Left lung (tissue), 4 donors: ENCODE measurements at regions not wholly inside any gene's neighbourhood (a gene's known extent, or its start where the extent isn't known, plus 50 kb on each side); places are given as distances from the start of the nearest gene placed in this dataset.

ENCODE experiments used
- ATAC-seq: fragments of 200-7000 bp; cut with Tn5 transposase; one replicate; pipeline ENCODE4 v1.9.1; 2020; ENCODE audit warnings: moderate library complexity
- DNase-seq, 4 donors: peaks; one replicate each; pipeline ENCODE4 v3.0.0-alpha.2; 2013 to 2020
- H3K27ac ChIP-seq, 2 donors: fragments of 200-600 bp; sonication (generic) in 1 of 2; one replicate each; pipeline versions ENCODE4 v1.5.0 to v1.8.0; 2020 to 2021
- H3K27me3 ChIP-seq, 2 donors: fragments of 200-600 bp; sonication (generic) in 1 of 2; one replicate each; pipeline versions ENCODE4 v1.5.0 to v1.8.0; 2020 to 2021
- H3K36me3 ChIP-seq, 2 donors: fragments of 200-600 bp; sonication (generic) in 1 of 2; one replicate each; pipeline versions ENCODE4 v1.5.0 to v1.8.0; 2020 to 2021
- H3K4me1 ChIP-seq, 2 donors: fragments of 200-600 bp; one replicate each; pipeline ENCODE4 v1.8.0; 2021
- H3K4me3 ChIP-seq, 2 donors: fragments of 200-600 bp; sonication (generic) in 1 of 2; one replicate each; pipeline versions ENCODE4 v1.5.0 to v1.8.0; 2020 to 2021; ENCODE audit warnings: mild to moderate bottlenecking in 1 of 2
- H3K9me3 ChIP-seq, 2 donors: fragments of 200-600 bp; sonication (generic) in 1 of 2; one replicate each; pipeline versions ENCODE4 v1.5.0 to v1.8.0; 2020 to 2021
- intact Hi-C, 2 donors: fragments of 100-400 bp; cut with DNase I; formaldehyde crosslinking; loops; one replicate each; pipeline versions ENCODE4 v1.11.2 to v1.14.2; 2022
- TF ChIP-seq, protein P1 (sequence below), 2 donors: fragments of 200-600 bp; sonication (generic) in 1 of 2; IDR thresholded peaks; one replicate each; pipeline versions ENCODE4 v1.5.0 to v1.8.0; 2021; ENCODE audit warnings: antibody characterized with exemption in 2 of 2
- donor health status: DM: no; HTN: yes; CAD: no.
- donor health status: DM: no; HTN: no; CAD: no.

DNA sequence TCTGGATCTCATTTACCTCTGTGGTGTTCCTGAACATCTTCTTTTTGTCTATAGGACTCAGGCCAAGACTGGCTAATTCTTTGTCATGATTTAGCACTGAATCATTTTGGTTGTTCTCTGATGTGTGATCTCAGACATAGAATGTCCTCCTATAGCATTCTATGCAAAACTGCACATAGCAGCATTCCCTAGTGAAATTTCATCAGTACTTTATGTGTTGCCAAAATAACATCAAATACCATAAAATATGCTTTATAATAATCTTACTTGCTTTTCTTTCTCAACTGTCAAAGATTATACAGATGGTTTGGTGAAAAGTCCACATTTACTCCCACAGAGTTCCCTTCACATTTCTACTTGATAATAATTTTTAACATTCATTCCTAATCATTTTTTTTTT, 115.7 kb upstream of the MPDZ start:
- H3K27ac ChIP-seq = no peak overlapping the region
- H3K4me1 ChIP-seq = no peaks in the 10 kb centered on the region
- no peak for ATAC-seq
- H3K36me3 ChIP-seq = no peaks in the 10 kb centered on the region
- H3K9me3 ChIP-seq = peaks cover 0 to 13% of the 10 kb centered on the region in 2 donors
- intact Hi-C loops = no loop called here
- H3K27me3 ChIP-seq = no peaks in the 10 kb centered on the region
- TF ChIP-seq, protein P1, sequence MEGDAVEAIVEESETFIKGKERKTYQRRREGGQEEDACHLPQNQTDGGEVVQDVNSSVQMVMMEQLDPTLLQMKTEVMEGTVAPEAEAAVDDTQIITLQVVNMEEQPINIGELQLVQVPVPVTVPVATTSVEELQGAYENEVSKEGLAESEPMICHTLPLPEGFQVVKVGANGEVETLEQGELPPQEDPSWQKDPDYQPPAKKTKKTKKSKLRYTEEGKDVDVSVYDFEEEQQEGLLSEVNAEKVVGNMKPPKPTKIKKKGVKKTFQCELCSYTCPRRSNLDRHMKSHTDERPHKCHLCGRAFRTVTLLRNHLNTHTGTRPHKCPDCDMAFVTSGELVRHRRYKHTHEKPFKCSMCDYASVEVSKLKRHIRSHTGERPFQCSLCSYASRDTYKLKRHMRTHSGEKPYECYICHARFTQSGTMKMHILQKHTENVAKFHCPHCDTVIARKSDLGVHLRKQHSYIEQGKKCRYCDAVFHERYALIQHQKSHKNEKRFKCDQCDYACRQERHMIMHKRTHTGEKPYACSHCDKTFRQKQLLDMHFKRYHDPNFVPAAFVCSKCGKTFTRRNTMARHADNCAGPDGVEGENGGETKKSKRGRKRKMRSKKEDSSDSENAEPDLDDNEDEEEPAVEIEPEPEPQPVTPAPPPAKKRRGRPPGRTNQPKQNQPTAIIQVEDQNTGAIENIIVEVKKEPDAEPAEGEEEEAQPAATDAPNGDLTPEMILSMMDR (IDR thresholded peaks at IDR 0.05) = no peak
- no peak for DNase-seq
- no peak overlapping the region for H3K4me3 ChIP-seq

- TF ChIP-seq, protein P1 (IDR thresholded peaks at IDR 0.05) = no peak
- Histone ChIP-seq H3K9me3 (peaks cover 0 to 33% of the 10 kb centered on the region in 2 donors), H3K4me3 (no peak overlapping the region), H3K4me1 (no peaks in the 10 kb centered on the region), H3K27ac (peak overlapping the region in 1 of 2 donors; percentile 22), H3K36me3 (no peaks in the 10 kb centered on the region), H3K27me3 (no peaks in the 10 kb centered on the region)
- peak; percentile 23 for ATAC-seq
- DNase-seq = no peak
- intact Hi-C loops = no loop called here
Measured at GRCh38 chr9:13388157-13388556, 108.7 kb upstream of the MPDZ start.

DNA sequence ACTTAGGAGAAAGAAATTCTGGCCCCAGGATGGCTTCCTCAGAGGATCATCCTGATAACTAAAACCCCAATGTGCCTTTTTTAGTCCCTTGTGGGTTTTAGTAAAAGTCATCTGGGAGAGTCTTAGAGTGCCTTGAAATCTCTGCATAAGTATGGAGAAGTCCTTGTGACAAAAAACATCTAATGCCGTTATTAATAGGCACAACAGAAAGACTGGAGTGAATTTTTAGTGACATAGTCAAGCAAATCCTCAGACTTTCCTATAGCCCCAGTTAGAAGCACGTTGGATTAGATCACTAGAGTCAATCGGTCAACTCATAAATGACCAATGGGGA, 108.2 kb upstream of the MPDZ start:
- Histone ChIP-seq H3K27me3 (no peaks in the 10 kb centered on the region), H3K36me3 (no peaks in the 10 kb centered on the region), H3K27ac (peak overlapping the region; percentile 14 to 22), H3K4me3 (no peak overlapping the region), H3K9me3 (peaks cover 0 to 33% of the 10 kb centered on the region in 2 donors), H3K4me1 (no peaks in the 10 kb centered on the region)
- TF ChIP-seq, protein P1 (IDR thresholded peaks at IDR 0.05) = no peak
- DNase-seq (no peak), ATAC-seq (peak; percentile 21)
- intact Hi-C loops = no loop called here

GRCh38 chr9:13386935-13387733, 107.6 kb upstream of the MPDZ start:
- DNase-seq = no peak
- H3K36me3 ChIP-seq = no peaks in the 10 kb centered on the region
- peaks cover 0 to 33% of the 10 kb centered on the region in 2 donors for H3K9me3 ChIP-seq
- no peaks in the 10 kb centered on the region for H3K4me1 ChIP-seq
- TF ChIP-seq, protein P1 (IDR thresholded peaks at IDR 0.05) = no peak
- H3K27ac ChIP-seq = peak overlapping the region; percentile 14 to 55
- ATAC-seq = peak; percentile 75
- H3K27me3 ChIP-seq = no peaks in the 10 kb centered on the region
- H3K4me3 ChIP-seq = no peak overlapping the region
- intact Hi-C loops = no loop called here

- no peak for ATAC-seq
- intact Hi-C loops = no loop called here
Measured at GRCh38 chr9:13386316-13386715, 106.8 kb upstream of the MPDZ start.

More at GRCh38 chr9:13386316-13386715, 106.8 kb upstream of the MPDZ start:
- peak overlapping the region in 1 of 2 donors; percentile 55 for H3K27ac ChIP-seq
- H3K36me3 ChIP-seq = no peaks in the 10 kb centered on the region
- no peak overlapping the region for H3K4me3 ChIP-seq
- peaks cover 0 to 27% of the 10 kb centered on the region in 2 donors for H3K9me3 ChIP-seq
- DNase-seq = no peak
- H3K4me1 ChIP-seq = no peaks in the 10 kb centered on the region
- TF ChIP-seq, protein P1 (IDR thresholded peaks at IDR 0.05) = no peak
- H3K27me3 ChIP-seq = no peaks in the 10 kb centered on the region
